ENCODE measurements at regions not wholly inside any gene's neighbourhood (a gene's known extent, or its start where the extent isn't known, plus 50 kb on each side); places are given as distances from the start of the nearest gene placed in this dataset.

- Mint-ChIP-seq H3K4me1 (no peaks in the 10 kb centered on the region), H3K9me3 (peaks cover 3% of the 10 kb centered on the region), H3K27me3 (ENCODE audit: low read depth) (peaks cover 30% of the 10 kb centered on the region), H3K27ac (no peak overlapping the region), H3K36me3 (no peaks in the 10 kb centered on the region), H3K4me3 (no peak overlapping the region)
- no peak for DNase-seq (ENCODE audit: low spot score in 2 of 2, unreplicated experiment in 2 of 2)
- no peak for TF ChIP-seq CTCF (IDR thresholded peaks at IDR 0.05; ENCODE audit: unreplicated experiment)
These were observed 157.6 kb downstream of the AACS start for GRCh38 chr12:125222876-125223275.

- H3K27me3 Mint-ChIP-seq (ENCODE audit: low read depth), result peaks cover 20% of the 10 kb centered on the region
- TF ChIP-seq CTCF (IDR thresholded peaks at IDR 0.05; ENCODE audit: unreplicated experiment), result no peak
- H3K27ac Mint-ChIP-seq, result no peak overlapping the region
- H3K4me1 Mint-ChIP-seq, result no peaks in the 10 kb centered on the region
- no peaks in the 10 kb centered on the region for H3K36me3 Mint-ChIP-seq
- peaks cover 3% of the 10 kb centered on the region for H3K9me3 Mint-ChIP-seq
- H3K4me3 Mint-ChIP-seq, result no peak overlapping the region
- no peak for DNase-seq (ENCODE audit: low spot score in 2 of 2, unreplicated experiment in 2 of 2)
These were observed 160.4 kb downstream of the AACS start for GRCh38 chr12:125225641-125226040.

- H3K4me1 Mint-ChIP-seq, result no peaks in the 10 kb centered on the region
- no peak for TF ChIP-seq CTCF (IDR thresholded peaks at IDR 0.05; ENCODE audit: unreplicated experiment)
- no peak overlapping the region for H3K27ac Mint-ChIP-seq
- no peak for DNase-seq (ENCODE audit: low spot score in 2 of 2, unreplicated experiment in 2 of 2)
- H3K36me3 Mint-ChIP-seq, result no peaks in the 10 kb centered on the region
- H3K9me3 Mint-ChIP-seq, result peaks cover 9% of the 10 kb centered on the region
- H3K4me3 Mint-ChIP-seq, result no peak overlapping the region
- H3K27me3 Mint-ChIP-seq (ENCODE audit: low read depth), result peaks cover 16% of the 10 kb centered on the region
These were observed 163.5 kb downstream of the AACS start for GRCh38 chr12:125228519-125229260.

- Mint-ChIP-seq H3K4me3 (no peak overlapping the region), H3K27me3 (ENCODE audit: low read depth) (peaks cover 21% of the 10 kb centered on the region), H3K9me3 (peaks cover 5% of the 10 kb centered on the region), H3K36me3 (no peaks in the 10 kb centered on the region), H3K27ac (no peak overlapping the region), H3K4me1 (no peaks in the 10 kb centered on the region)
- DNase-seq (ENCODE audit: low spot score in 2 of 2, unreplicated experiment in 2 of 2), result no peak
- no peak for TF ChIP-seq CTCF (IDR thresholded peaks at IDR 0.05; ENCODE audit: unreplicated experiment)
These were observed 164.8 kb downstream of the AACS start for GRCh38 chr12:125229878-125230530.

- no peak for TF ChIP-seq CTCF (IDR thresholded peaks at IDR 0.05; ENCODE audit: unreplicated experiment)
- no peaks in the 10 kb centered on the region for H3K36me3 Mint-ChIP-seq
- H3K4me1 Mint-ChIP-seq, result no peaks in the 10 kb centered on the region
- no peak for DNase-seq (ENCODE audit: low spot score in 2 of 2, unreplicated experiment in 2 of 2)
- H3K4me3 Mint-ChIP-seq, result no peak overlapping the region
- H3K9me3 Mint-ChIP-seq, result peaks cover 5% of the 10 kb centered on the region
- no peak overlapping the region for H3K27ac Mint-ChIP-seq
- peaks cover 34% of the 10 kb centered on the region for H3K27me3 Mint-ChIP-seq (ENCODE audit: low read depth)
These were observed 168.1 kb downstream of the AACS start for GRCh38 chr12:125233319-125233718.

Data from mesothelial cell of epicardium (in vitro differentiated cells).